HEK293 (cell line): ENCODE measurements at regions not wholly inside any gene's neighbourhood (a gene's known extent, or its start where the extent isn't known, plus 50 kb on each side); places are given as distances from the start of the nearest gene placed in this dataset.

Experiments
- CTCF ChIA-PET: fragments of 350-600 bp; formaldehyde crosslinking; extraction: SDS; loops from one replicate; lab custom pipeline; 2021; ENCODE audit warnings: antibody characterized with exemption; lab: Yijun Ruan, JAX
- POLR2A ChIA-PET: fragments of 300-600 bp; formaldehyde crosslinking; extraction: SDS; loops from one replicate; lab custom pipeline; 2020; ENCODE audit warnings: antibody characterized with exemption, inconsistent platforms; lab: Yijun Ruan, JAX
- H3K27ac ChIP-seq: fragments of 200-500 bp; sonication (Bioruptor generic); 2 replicates; pipeline ENCODE4 v1.5.1; 2014; ENCODE audit warnings: low read depth, low read length, control low read depth, inconsistent platforms; ENCODE audit errors: extremely low read depth
- H3K36me3 ChIP-seq, 2 experiments: fragments of 200-500 bp in 1 of 2; sonication (Bioruptor generic) in 1 of 2; 1 replicate in 1 of 2; 2 replicates in 1 of 2; pipeline ENCODE4 v1.5.1; 2014 to 2017; ENCODE audit warnings: inconsistent platforms in 2 of 2, low read length in 2 of 2; ENCODE audit not compliant: control insufficient read depth in 2 of 2, insufficient read depth in 1 of 2
- H3K4me1 ChIP-seq: fragments of 200-500 bp; sonication (Bioruptor generic); 2 replicates; pipeline ENCODE4 v1.5.1; 2014; ENCODE audit warnings: mild to moderate bottlenecking, low read length, inconsistent platforms; ENCODE audit not compliant: control insufficient read depth, insufficient read depth
- H3K4me3 ChIP-seq: 2 replicates; pipeline ENCODE4 v1.5.1; 2011; ENCODE audit warnings: low read depth, mild to moderate bottlenecking, control low read depth, low read length, moderate library complexity
- H3K9me3 ChIP-seq: fragments of 200-500 bp; sonication (Bioruptor generic); 2 replicates; pipeline ENCODE4 v1.5.1; 2014; ENCODE audit warnings: low read depth, low read length, inconsistent platforms; ENCODE audit not compliant: control insufficient read depth, insufficient read depth
- BCL11B ChIP-seq: fragments of 450-650 bp; formaldehyde crosslinking; IDR thresholded peaks from 2 replicates; pipeline ENCODE4 v1.5.1; 2016; ENCODE audit warnings: low read depth, missing biosample characterization, missing genetic modification characterization
- FEZF1 ChIP-seq: fragments of 450-650 bp; formaldehyde crosslinking; IDR thresholded peaks from 2 replicates; pipeline ENCODE4 v1.5.1; 2016; ENCODE audit warnings: missing biosample characterization, missing genetic modification characterization
- OSR2 ChIP-seq: fragments of 450-650 bp; formaldehyde crosslinking; IDR thresholded peaks from 2 replicates; pipeline ENCODE4 v1.5.1; 2016; ENCODE audit warnings: missing biosample characterization, missing genetic modification characterization
- SP7 ChIP-seq: fragments of 450-650 bp; formaldehyde crosslinking; IDR thresholded peaks from 2 replicates; pipeline ENCODE4 v1.5.1; 2016; ENCODE audit warnings: missing biosample characterization, missing genetic modification characterization
- ZBTB21 ChIP-seq: fragments of 450-650 bp; formaldehyde crosslinking; IDR thresholded peaks from 2 replicates; pipeline ENCODE4 v1.5.1; 2017; ENCODE audit warnings: missing biosample characterization, missing genetic modification characterization
- ZFP41 ChIP-seq: fragments of 450-650 bp; formaldehyde crosslinking; IDR thresholded peaks from 2 replicates; pipeline ENCODE4 v1.5.1; 2016; ENCODE audit warnings: missing biosample characterization, missing genetic modification characterization, borderline replicate concordance
- ZNF140 ChIP-seq: fragments of 450-650 bp; formaldehyde crosslinking; IDR thresholded peaks from 2 replicates; pipeline ENCODE4 v1.5.1; 2016; ENCODE audit warnings: missing biosample characterization, missing genetic modification characterization
- ZNF24 ChIP-seq: fragments of 450-650 bp; formaldehyde crosslinking; IDR thresholded peaks from 2 replicates; pipeline ENCODE4 v1.5.1; 2016; ENCODE audit warnings: missing biosample characterization, missing genetic modification characterization
- ZNF350 ChIP-seq: fragments of 450-650 bp; formaldehyde crosslinking; IDR thresholded peaks from 2 replicates; pipeline ENCODE4 v1.5.0; 2017; ENCODE audit warnings: missing biosample characterization, mild to moderate bottlenecking, missing genetic modification characterization
- ZNF48 ChIP-seq: fragments of 450-650 bp; formaldehyde crosslinking; IDR thresholded peaks from 2 replicates; pipeline ENCODE4 v1.5.1; 2016; ENCODE audit warnings: missing biosample characterization, missing genetic modification characterization
- ZNF623 ChIP-seq: fragments of 450-650 bp; formaldehyde crosslinking; IDR thresholded peaks from 2 replicates; pipeline ENCODE4 v1.5.1; 2016; ENCODE audit warnings: missing biosample characterization, missing genetic modification characterization
- TF ChIP-seq, protein P1 (sequence below): fragments of 450-650 bp; formaldehyde crosslinking; IDR thresholded peaks from 2 replicates; pipeline ENCODE4 v1.5.1; 2017; ENCODE audit warnings: missing biosample characterization, missing genetic modification characterization
- TF ChIP-seq, protein P2 (sequence below): fragments of 450-650 bp; formaldehyde crosslinking; conservative IDR thresholded peaks from 2 replicates; pipeline ENCODE4 v1.5.1; 2016; ENCODE audit warnings: low read depth, missing biosample characterization, missing genetic modification characterization
- TF ChIP-seq, protein P3 (sequence below): fragments of 450-650 bp; formaldehyde crosslinking; IDR thresholded peaks from 2 replicates; pipeline ENCODE4 v1.5.1; 2017; ENCODE audit warnings: missing biosample characterization, missing genetic modification characterization
- TF ChIP-seq, protein P4 (sequence below): fragments of 450-650 bp; formaldehyde crosslinking; IDR thresholded peaks from 2 replicates; pipeline ENCODE4 v1.5.1; 2017; ENCODE audit warnings: missing biosample characterization, missing genetic modification characterization

DNA sequence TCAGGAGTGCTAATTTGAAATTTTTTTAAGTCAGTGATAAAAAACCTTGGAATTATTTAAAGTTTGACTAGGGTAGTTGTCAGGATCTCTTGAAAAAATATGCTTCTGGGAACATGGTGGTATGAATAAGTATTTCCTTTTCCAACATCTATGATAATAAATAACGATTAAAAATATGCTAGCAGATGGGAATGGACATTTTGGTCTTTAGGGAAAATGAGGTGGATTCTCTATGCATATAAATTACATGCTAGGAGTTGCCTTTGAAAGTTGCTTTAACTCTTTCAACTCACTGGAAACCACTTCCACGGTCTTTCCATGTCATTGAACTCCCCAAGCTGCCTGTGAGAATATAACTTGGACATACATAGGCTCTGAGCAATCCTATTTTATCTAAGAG, 731.5 kb upstream of the MARCKS start:
- TF ChIP-seq ZNF24 (tag by site-specific recombination) (no peak), ZFP41 (tag by site-specific recombination) (no peak), ZNF48 (no peak), ZNF140 (tag by site-specific recombination) (no peak)
- Histone ChIP-seq H3K36me3 (no peaks in the 10 kb centered on the region), H3K27ac (no peak overlapping the region), H3K9me3 (no peaks in the 10 kb centered on the region), H3K4me3 (no peak overlapping the region), H3K4me1 (no peaks in the 10 kb centered on the region; the same call in 1 of the 2 replicates)
- POLR2A ChIA-PET, result no interaction called here
- CTCF ChIA-PET, result no interaction called here

DNA sequence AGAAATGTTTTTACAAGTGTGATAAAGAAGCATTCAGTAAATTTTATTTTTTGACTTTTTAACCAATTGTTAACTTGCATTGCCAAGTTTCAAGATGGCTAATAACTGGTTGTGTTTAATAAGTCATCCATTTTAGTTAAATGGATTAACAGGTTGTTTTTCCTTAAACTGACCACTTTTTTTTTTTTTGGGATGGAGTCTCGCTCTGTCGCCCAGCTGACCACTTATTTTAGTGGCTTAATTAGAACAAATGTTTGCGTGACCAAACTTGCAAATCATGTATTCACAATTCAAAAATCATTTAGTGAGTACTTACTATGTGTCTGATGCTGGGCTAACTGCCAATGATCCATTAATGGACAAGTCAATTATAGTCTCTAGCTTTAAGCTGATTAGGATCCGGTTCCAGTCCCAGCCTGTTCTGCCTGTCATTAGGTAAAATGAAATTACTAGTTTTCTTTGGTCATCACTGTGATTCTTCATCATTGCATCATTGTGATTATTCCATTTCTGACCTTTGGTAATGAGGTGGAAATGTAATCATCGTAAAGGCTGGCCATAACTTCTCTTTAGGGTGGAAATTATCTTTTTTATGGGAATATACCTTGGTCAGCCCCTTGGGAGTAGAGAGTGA, 729.2 kb upstream of the MARCKS start:
- no peak overlapping the region for H3K27ac ChIP-seq
- TF ChIP-seq, protein P1, sequence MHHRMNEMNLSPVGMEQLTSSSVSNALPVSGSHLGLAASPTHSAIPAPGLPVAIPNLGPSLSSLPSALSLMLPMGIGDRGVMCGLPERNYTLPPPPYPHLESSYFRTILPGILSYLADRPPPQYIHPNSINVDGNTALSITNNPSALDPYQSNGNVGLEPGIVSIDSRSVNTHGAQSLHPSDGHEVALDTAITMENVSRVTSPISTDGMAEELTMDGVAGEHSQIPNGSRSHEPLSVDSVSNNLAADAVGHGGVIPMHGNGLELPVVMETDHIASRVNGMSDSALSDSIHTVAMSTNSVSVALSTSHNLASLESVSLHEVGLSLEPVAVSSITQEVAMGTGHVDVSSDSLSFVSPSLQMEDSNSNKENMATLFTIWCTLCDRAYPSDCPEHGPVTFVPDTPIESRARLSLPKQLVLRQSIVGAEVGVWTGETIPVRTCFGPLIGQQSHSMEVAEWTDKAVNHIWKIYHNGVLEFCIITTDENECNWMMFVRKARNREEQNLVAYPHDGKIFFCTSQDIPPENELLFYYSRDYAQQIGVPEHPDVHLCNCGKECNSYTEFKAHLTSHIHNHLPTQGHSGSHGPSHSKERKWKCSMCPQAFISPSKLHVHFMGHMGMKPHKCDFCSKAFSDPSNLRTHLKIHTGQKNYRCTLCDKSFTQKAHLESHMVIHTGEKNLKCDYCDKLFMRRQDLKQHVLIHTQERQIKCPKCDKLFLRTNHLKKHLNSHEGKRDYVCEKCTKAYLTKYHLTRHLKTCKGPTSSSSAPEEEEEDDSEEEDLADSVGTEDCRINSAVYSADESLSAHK (tag by site-specific recombination), result no peak
- TF ChIP-seq FEZF1, result peak; percentile 30; the same call in 1 of the 2 replicates
- TF ChIP-seq, protein P2, sequence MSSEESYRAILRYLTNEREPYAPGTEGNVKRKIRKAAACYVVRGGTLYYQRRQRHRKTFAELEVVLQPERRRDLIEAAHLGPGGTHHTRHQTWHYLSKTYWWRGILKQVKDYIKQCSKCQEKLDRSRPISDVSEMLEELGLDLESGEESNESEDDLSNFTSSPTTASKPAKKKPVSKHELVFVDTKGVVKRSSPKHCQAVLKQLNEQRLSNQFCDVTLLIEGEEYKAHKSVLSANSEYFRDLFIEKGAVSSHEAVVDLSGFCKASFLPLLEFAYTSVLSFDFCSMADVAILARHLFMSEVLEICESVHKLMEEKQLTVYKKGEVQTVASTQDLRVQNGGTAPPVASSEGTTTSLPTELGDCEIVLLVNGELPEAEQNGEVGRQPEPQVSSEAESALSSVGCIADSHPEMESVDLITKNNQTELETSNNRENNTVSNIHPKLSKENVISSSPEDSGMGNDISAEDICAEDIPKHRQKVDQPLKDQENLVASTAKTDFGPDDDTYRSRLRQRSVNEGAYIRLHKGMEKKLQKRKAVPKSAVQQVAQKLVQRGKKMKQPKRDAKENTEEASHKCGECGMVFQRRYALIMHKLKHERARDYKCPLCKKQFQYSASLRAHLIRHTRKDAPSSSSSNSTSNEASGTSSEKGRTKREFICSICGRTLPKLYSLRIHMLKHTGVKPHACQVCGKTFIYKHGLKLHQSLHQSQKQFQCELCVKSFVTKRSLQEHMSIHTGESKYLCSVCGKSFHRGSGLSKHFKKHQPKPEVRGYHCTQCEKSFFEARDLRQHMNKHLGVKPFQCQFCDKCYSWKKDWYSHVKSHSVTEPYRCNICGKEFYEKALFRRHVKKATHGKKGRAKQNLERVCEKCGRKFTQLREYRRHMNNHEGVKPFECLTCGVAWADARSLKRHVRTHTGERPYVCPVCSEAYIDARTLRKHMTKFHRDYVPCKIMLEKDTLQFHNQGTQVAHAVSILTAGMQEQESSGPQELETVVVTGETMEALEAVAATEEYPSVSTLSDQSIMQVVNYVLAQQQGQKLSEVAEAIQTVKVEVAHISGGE (tag by site-specific recombination), result no peak
- TF ChIP-seq OSR2, result 0 out of 2 replicates have a peak, but pooled peaks have one; percentile 27
- TF ChIP-seq, protein P3, sequence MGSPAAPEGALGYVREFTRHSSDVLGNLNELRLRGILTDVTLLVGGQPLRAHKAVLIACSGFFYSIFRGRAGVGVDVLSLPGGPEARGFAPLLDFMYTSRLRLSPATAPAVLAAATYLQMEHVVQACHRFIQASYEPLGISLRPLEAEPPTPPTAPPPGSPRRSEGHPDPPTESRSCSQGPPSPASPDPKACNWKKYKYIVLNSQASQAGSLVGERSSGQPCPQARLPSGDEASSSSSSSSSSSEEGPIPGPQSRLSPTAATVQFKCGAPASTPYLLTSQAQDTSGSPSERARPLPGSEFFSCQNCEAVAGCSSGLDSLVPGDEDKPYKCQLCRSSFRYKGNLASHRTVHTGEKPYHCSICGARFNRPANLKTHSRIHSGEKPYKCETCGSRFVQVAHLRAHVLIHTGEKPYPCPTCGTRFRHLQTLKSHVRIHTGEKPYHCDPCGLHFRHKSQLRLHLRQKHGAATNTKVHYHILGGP (tag by site-specific recombination), result 0 out of 2 replicates have a peak, but pooled peaks have one; percentile 46
- no peak for TF ChIP-seq BCL11B (tag by site-specific recombination)
- no peak for TF ChIP-seq ZNF623
- TF ChIP-seq ZNF350 (tag by site-specific recombination), result no peak
- TF ChIP-seq ZBTB21, result no peak; the same call in 1 of the 2 replicates
- peak; percentile 91 for TF ChIP-seq SP7
- TF ChIP-seq, protein P4, sequence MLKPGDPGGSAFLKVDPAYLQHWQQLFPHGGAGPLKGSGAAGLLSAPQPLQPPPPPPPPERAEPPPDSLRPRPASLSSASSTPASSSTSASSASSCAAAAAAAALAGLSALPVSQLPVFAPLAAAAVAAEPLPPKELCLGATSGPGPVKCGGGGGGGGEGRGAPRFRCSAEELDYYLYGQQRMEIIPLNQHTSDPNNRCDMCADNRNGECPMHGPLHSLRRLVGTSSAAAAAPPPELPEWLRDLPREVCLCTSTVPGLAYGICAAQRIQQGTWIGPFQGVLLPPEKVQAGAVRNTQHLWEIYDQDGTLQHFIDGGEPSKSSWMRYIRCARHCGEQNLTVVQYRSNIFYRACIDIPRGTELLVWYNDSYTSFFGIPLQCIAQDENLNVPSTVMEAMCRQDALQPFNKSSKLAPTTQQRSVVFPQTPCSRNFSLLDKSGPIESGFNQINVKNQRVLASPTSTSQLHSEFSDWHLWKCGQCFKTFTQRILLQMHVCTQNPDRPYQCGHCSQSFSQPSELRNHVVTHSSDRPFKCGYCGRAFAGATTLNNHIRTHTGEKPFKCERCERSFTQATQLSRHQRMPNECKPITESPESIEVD, result peak; percentile 47; the same call in 1 of the 2 replicates
- TF ChIP-seq, all 188 proteins: peak for 5
- ChIA-PET POLR2A (no interaction called here), CTCF (interaction anchor here (0.7 to 0.8 kb wide), 2 partner anchors 240 to 756 kb away, joined by 3 read pairs; no protein-coding TSS in a partner anchor)
- Histone ChIP-seq H3K4me3 (no peak overlapping the region), H3K36me3 (no peaks in the 10 kb centered on the region), H3K9me3 (no peaks in the 10 kb centered on the region), H3K4me1 (no peaks in the 10 kb centered on the region)
